K562 (cell line): ENCODE measurements at regions not wholly inside any gene's neighbourhood (a gene's known extent, or its start where the extent isn't known, plus 50 kb on each side); places are given as distances from the start of the nearest gene placed in this dataset.
A peak's percentile ranks its signal among the peaks of the same experiment; 100 is the strongest.

ENCODE experiments used
- ATAC-seq: fragments of 200-7000 bp; cut with Tn5 transposase; 3 replicates; pipeline ENCODE4 v1.9.1; 2020; ENCODE audit warnings: moderate library complexity
- BruUV-seq: library from RNA; stranded (reverse); fragments of 400-500 nt; replicated peaks from 2 replicates; lab custom pipeline; 2021; lab: Mats Ljungman, UMichigan
- CTCF ChIA-PET: fragments of 300-600 bp; formaldehyde crosslinking; extraction: SDS; loops from one replicate; lab custom pipeline; 2021; ENCODE audit warnings: low intra/inter-chr PET ratio; lab: Yijun Ruan, JAX
- POLR2A ChIA-PET: fragments of 300-600, 350-650 bp; sonication (Branson Sonifier 250); formaldehyde crosslinking; extraction: SDS; loops from one replicate; lab custom pipeline; 2021; ENCODE audit warnings: antibody characterized with exemption, inconsistent platforms; lab: Yijun Ruan, JAX
- DNase-seq, 4 experiments: peaks; one replicate each; pipeline versions ENCODE4 v3.0.0 to v3.0.0-alpha.2; 2011 to 2018; ENCODE audit warnings: low spot score in 3 of 4, mixed read lengths in 3 of 4; ENCODE audit errors: extremely low read depth in 1 of 4
- FAIRE-seq: peaks from 2 replicates; lab custom pipeline; 2011; peaks lifted over from hg19 to GRCh38; lab: Jason Lieb, UNC
- H2AFZ ChIP-seq: 2 replicates; pipeline ENCODE4 v1.6.0; 2011; ENCODE audit warnings: low read depth, low read length, control low read depth, inconsistent platforms
- H3K27ac ChIP-seq: fragments of 200-600 bp; 3 replicates; pipeline ENCODE4 v1.8.0; 2011; ENCODE audit warnings: low read depth, mild to moderate bottlenecking, control low read depth, inconsistent platforms, low read length, moderate library complexity, mixed read lengths; ENCODE audit errors: extremely low read depth
- H3K27me3 ChIP-seq, 2 experiments: fragments of 300-600 bp in 1 of 2; 2 replicates in 1 of 2; 3 replicates in 1 of 2; pipeline versions ENCODE4 v1.6.0 to v1.8.0; 2011; ENCODE audit warnings: inconsistent platforms in 2 of 2, low read length in 2 of 2, mild to moderate bottlenecking in 1 of 2, mixed read lengths in 1 of 2, moderate library complexity in 1 of 2; ENCODE audit not compliant: control insufficient read depth in 2 of 2, insufficient read depth in 2 of 2
- H3K36me3 ChIP-seq: fragments of 300-600 bp; 3 replicates; pipeline ENCODE4 v1.8.0; 2011; ENCODE audit warnings: mild to moderate bottlenecking, low read length, inconsistent platforms; ENCODE audit not compliant: control insufficient read depth, insufficient read depth
- H3K4me1 ChIP-seq, 2 experiments: fragments of 200-600 bp in 1 of 2; replicated peaks in 1 of 2; 2 replicates in 1 of 2; 3 replicates in 1 of 2; pipeline versions ENCODE4 v1.5.1 to v1.8.0; 2011; ENCODE audit warnings: inconsistent platforms in 2 of 2, low read length in 2 of 2, mild to moderate bottlenecking in 1 of 2, mixed read lengths in 1 of 2, moderate library complexity in 1 of 2; ENCODE audit not compliant: control insufficient read depth in 2 of 2, insufficient read depth in 2 of 2
- H3K4me2 ChIP-seq: 2 replicates; pipeline ENCODE4 v1.6.1; 2011; ENCODE audit warnings: low read length, control low read depth, inconsistent platforms, mixed read lengths; ENCODE audit not compliant: insufficient read depth
- H3K4me3 ChIP-seq: fragments of 200-600 bp; sonication (generic), shearing (Covaris generic); 2 replicates; pipeline ENCODE4 v1.5.1; 2016; ENCODE audit warnings: control low read depth, inconsistent platforms
- H3K79me2 ChIP-seq: fragments of 200-600 bp; 3 replicates; pipeline ENCODE4 v1.8.0; 2011; ENCODE audit warnings: low read length, inconsistent platforms; ENCODE audit not compliant: control insufficient read depth, insufficient read depth
- H3K9ac ChIP-seq, 2 experiments: 2 replicates each; pipeline versions ENCODE4 v1.6.0 to v1.6.1; 2011; ENCODE audit warnings: low read depth in 2 of 2, low read length in 2 of 2, control low read depth in 1 of 2, inconsistent platforms in 1 of 2, mild to moderate bottlenecking in 1 of 2, mixed read lengths in 1 of 2; ENCODE audit not compliant: insufficient read depth in 1 of 2
- H3K9me1 ChIP-seq: one replicate; pipeline ENCODE4 v1.6.0; 2011; ENCODE audit warnings: inconsistent platforms, mild to moderate bottlenecking, low read length, moderate library complexity; ENCODE audit not compliant: control insufficient read depth, insufficient read depth
- H3K9me3 ChIP-seq: replicated peaks from 2 replicates; pipeline ENCODE4 v1.5.1; 2011; ENCODE audit warnings: low read depth, low read length, inconsistent platforms; ENCODE audit not compliant: control insufficient read depth, insufficient read depth
- H4K20me1 ChIP-seq: replicated peaks from 2 replicates; pipeline ENCODE4 v1.6.1; 2011; ENCODE audit warnings: low read length, inconsistent platforms, mixed read lengths; ENCODE audit not compliant: control insufficient read depth, insufficient read depth
- DPF2 ChIP-seq: fragments of 450-650 bp; IDR thresholded peaks from 2 replicates; pipeline ENCODE4 v1.6.1; 2016
- LEF1 ChIP-seq: fragments of 450-650 bp; IDR thresholded peaks from 2 replicates; pipeline ENCODE4 v1.6.1; 2016; ENCODE audit warnings: mild to moderate bottlenecking
- MLLT1 ChIP-seq, 2 experiments: fragments of 450-650 bp; IDR thresholded peaks; 2 replicates each; pipeline ENCODE4 v1.6.1; 2016
- RBM39 ChIP-seq: fragments of 200-400 bp; formaldehyde crosslinking; optimal IDR thresholded peaks from 2 replicates; pipeline ENCODE3; 2018; ENCODE audit warnings: low read depth, low read length
- RNF2 ChIP-seq: sonication (generic); IDR thresholded peaks from 2 replicates; pipeline ENCODE4 v1.6.1; 2016
- ZC3H8 ChIP-seq: fragments of 450-650 bp; IDR thresholded peaks from 2 replicates; pipeline ENCODE4 v1.6.1; 2017
- ZNF740 ChIP-seq, 3 experiments: fragments of 200-800 bp in 1 of 3; sonication (Bioruptor generic) in 1 of 3; sonication (generic) in 1 of 3; formaldehyde crosslinking in 1 of 3; IDR thresholded peaks; 2 replicates each; pipeline versions ENCODE4 v1.6.1 to v1.8.0; 2016 to 2022; ENCODE audit warnings: mild to moderate bottlenecking in 2 of 3, missing compliant biosample characterization in 2 of 3, missing genetic modification characterization in 2 of 3, missing genetic modification reagents in 1 of 3
- WGBS: fragments of 100-300 bp; shearing (Covaris generic); methylation state at CpG from one replicate; pipeline ENCODE4 v1.1.6; 2016; ENCODE audit warnings: low coverage, mixed read lengths; ENCODE audit not compliant: insufficient coverage; ENCODE audit errors: missing lambda C conversion rate; 5-methylcytosine and 5-hydroxymethylcytosine counted together
- in situ Hi-C: fragments of 300-500 bp; cut with MboI; formaldehyde crosslinking; loops from 4 replicates; pipeline ENCODE4 v1.15.0; 2018; ENCODE audit warnings: inconsistent platforms, mixed read lengths
- intact Hi-C: fragments of 100-400 bp; cut with micrococcal nuclease; formaldehyde crosslinking; loops from 2 replicates; pipeline ENCODE4 v1.14.2; 2022

GRCh38 chrX:69107747-69108401 lies 57.4 kb downstream of the PJA1 start:
- H3K79me2 ChIP-seq: no peaks in the 10 kb centered on the region
- BruUV-seq: no TSS peak
- DNase-seq (no peak), ATAC-seq (no peak), FAIRE-seq (no peak)
- in situ Hi-C loops: no loop called here
- TF ChIP-seq RNF2 (no peak), LEF1 (peak; percentile 3; the same call in 1 of the 2 replicates), ZNF740 (CRISPR knock-in tag; IDR thresholded peaks at IDR 0.05) (no peak), ZNF740 (tag; IDR thresholded peaks at IDR 0.05) (no peak), ZC3H8 (no peak), RBM39 (no peak), MLLT1 (IDR thresholded peaks at IDR 0.05) (0 out of 4 replicates have a peak, but pooled peaks of 1 of the 2 experiments have one; percentile 28), DPF2 (0 out of 2 replicates have a peak, but pooled peaks have one; percentile 3)
- no CpG with 5 or more reads among the region's 7 CpGs for WGBS
- no peaks in the 10 kb centered on the region for H4K20me1 ChIP-seq
- H3K27me3 ChIP-seq: no peaks in the 10 kb centered on the region
- ChIA-PET POLR2A (interaction anchor here (1.0 kb wide), 1 partner anchor 18 kb away, joined by 4 read pairs; no protein-coding TSS in a partner anchor), CTCF (no interaction called here)
- H3K4me2 ChIP-seq: no peak overlapping the region
- peak overlapping the region; percentile 79 for H2AFZ ChIP-seq
- peaks cover 5% of the 10 kb centered on the region for H3K9me1 ChIP-seq
- intact Hi-C loops: no loop called here
- no peaks in the 10 kb centered on the region for H3K9me3 ChIP-seq
- peak overlapping the region; percentile 46; the same call in 1 of the 3 replicates for H3K27ac ChIP-seq
- H3K9ac ChIP-seq: peak overlapping the region in 1 of 2 experiments; percentile 41; a peak in 2 of 4 replicates
- H3K36me3 ChIP-seq: no peaks in the 10 kb centered on the region
- H3K4me1 ChIP-seq: peaks cover 24% of the 10 kb centered on the region in 2 experiments; a peak in 4 of 5 replicates
- no peak overlapping the region for H3K4me3 ChIP-seq
